GM19328 (cell line): ENCODE measurements at regions not wholly inside any gene's neighbourhood (a gene's known extent, or its start where the extent isn't known, plus 50 kb on each side); places are given as distances from the start of the nearest gene placed in this dataset.
"Not testable (repeated sequence)": the region's sequence is repeated elsewhere in the genome, so short reads cannot be mapped to it uniquely, and the experiment has no call there.

Experiments
- ATAC-seq: cut with Tn5 transposase; IDR thresholded peaks from one replicate; pipeline ENCODE4 v1.9.1; 2021; ENCODE audit warnings: mild to moderate bottlenecking, moderate library complexity; ENCODE audit not compliant: unreplicated experiment

DNA sequence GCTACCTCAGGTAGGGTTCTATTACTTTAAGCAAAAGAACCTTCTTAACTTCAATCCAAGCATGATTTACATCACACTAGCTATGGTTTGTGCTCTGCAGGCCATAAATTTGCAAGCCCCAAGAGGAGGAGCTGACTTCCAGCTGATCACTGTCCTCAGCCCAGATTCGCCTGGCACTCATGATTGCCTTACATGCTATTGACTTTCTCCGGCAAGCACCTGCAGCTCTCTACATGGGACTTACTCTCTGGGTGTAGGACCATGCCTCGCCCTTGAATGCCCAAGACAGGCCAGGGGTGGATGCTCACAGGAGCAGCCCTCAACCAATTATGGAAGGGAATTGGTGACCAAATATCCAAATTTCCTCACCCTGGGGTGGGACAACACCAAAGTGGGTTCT is 99.8 kb downstream of the ESM1 start:
- ATAC-seq, result no peak

- ATAC-seq, result no peak
Observed at GRCh38 chr5:54884195-54884536, 101.2 kb downstream of the ESM1 start.

DNA sequence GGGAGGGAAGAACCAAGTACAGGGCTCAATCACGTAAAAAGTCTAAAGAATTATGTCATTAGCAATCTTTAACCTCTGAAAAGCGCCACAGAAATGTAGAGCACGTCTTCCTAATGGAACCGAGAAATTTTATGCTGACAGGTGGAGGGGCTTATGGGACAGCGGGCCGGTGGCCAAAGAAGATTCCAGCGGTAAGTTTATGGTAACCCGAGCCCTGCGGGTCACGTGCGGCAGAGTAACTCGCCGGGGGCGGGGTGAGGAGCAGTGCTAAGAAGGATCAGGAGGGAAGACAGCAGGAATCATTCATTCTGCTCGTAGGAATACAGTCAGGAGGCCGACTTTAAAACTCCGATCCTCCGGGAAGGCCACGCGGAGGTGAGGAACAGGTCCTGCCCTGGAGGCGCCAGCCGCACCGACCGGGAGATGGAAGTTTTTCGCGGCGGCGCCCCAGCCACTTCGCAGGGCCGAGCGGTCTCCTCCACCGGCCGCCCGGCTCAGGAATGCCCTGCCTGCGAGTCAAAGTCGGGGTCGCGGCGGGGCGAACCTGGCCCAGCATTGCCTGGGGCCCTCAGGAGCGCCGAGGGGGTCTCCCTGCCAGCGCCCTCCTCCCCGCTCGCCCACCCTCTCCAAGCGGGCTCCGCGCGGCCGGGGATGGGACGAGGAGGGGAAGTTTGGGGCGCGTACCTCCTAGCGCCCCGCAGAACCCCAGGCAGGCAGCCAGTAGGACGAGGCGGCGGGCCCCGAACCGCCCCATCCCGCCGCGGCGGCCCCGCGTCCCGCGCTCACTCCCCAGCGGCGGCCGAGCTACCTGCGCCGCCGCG is 101.8 kb downstream of the ESM1 start:
- no peak for ATAC-seq

DNA sequence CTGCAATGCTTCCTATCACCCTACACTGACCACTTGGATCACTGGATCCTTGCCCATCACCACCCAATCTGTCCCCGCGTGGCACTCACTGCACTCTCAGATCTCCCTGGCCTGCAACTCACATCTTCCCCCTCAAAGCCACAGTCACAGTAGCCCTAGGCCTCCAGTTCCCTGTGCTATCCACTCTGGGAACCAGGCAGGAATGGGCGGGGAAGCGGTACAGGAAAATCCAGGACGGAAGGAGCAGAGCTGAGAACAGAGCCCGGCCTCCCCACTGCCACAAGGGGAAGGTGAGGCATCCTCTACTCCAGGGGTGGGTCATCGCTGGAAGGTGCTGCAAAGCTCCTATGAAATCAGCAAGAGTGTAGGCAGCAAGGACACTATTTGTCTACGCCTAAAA is 102.6 kb downstream of the ESM1 start:
- no peak for ATAC-seq

DNA sequence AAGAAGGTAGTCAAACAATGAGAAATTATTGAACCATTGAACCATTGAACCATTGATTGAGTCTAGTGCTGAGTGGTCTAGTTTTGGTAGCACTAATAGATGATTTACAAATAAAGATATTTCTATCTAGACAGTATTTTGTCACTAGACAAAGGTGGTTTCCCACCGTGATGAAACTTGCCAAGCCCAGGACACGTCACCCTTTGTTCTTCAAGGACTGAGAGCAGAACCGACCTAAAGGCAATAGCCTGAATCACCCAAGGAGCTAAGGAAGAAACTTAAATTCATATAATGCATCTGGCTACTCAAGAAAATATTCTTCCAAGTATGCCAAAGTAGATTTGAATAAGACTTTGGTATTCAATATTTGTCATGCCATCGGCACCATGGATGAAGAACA is 103.3 kb downstream of the ESM1 start:
- no peak for ATAC-seq

GRCh38 chr5:54881286-54882005 is 103.9 kb downstream of the ESM1 start:
- no peak for ATAC-seq

GRCh38 chr5:54876976-54877375 is 108.4 kb downstream of the ESM1 start:
- ATAC-seq, result no peak

DNA sequence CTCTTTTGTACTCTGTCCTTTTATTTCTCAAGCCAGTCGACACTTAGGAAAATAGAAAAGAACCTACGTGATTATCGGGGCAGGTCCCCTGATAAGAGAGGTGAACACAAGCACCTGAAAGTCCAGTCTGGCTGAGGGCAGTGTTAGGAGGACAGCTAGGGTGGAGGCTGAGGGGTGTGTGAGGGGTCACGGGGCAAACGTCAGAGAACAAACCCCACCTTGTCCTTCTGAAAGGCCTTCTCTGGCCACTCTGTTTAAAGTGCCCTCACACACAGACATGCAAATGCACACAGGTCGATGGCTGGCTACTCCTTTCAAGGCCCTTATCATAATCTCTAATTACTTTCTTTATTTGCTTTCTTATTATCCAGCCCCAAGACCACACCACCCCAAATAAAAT is 108.8 kb downstream of the ESM1 start:
- ATAC-seq, result no peak

DNA sequence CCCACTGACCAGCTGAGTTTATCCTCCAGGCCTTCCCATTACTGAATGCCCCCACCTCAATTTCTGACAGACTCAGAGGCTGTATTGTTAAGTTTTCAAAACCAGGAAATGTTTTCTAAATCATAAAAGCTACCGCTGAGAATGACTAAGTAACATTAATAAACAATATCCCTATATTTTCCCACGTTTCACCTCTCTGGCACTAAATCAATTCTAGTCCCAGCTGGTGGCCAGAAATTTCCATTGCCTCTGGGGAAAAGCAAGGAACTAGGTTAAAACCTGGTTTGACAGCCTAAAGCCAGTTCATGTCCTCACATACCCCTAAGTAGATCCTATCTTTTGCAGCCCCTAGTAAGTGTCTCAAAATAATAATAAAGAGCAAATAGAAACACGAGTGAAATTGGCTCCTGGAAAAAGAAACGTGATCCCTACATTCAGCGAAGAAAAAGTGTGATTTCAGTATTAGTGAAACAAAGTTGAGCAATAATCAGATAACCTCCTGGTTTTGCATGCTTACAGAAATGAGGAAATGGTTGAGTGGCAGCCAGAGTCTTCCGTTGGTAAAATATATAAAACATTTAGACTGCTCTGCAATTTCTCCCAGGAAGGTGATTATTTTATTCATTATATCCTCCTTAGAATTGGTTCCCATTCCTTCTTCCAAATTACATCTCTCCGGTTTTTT is 110.9 kb downstream of the ESM1 start:
- ATAC-seq, result no peak

GRCh38 chr5:54873691-54874090 is 111.7 kb downstream of the ESM1 start:
- no peak for ATAC-seq

DNA sequence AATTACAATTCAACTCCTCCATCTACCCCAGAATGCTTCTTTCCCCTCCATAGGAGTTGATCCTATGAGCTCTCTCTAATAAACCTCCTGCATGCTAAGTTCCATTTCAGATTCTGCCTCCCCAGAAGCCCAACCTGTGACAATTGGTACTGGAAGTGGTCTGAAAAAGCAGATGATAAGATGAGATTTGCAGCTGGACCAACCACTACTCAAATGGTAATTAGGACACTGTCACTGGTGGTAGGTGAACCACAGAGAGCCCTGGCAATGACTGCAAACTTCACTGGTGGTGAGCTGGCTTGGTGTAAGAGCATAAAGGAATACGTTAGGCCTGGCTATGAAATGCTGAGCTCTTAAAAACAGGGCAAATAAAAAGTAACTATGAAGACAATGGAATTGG is 112.6 kb downstream of the ESM1 start:
- no peak for ATAC-seq

DNA sequence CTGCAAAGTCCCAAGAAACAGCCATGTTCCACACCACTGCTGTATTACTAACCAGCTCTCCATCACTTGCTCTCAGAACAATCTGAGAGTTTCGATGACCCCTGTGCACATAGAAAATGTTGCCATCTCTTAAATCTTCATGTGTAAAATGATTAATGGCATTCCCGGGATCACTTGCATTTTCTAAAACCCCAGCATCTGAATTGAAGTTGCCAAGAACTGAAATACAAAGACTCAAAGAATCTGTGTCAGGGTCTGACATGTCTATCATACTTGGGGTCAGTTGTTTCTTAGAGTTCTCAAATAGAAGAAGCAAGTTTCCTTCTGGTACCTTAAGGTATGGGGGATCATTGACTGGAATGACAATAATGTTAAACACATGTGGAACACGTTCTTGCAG is 115.1 kb downstream of the ESM1 start:
- ATAC-seq, result no peak

DNA sequence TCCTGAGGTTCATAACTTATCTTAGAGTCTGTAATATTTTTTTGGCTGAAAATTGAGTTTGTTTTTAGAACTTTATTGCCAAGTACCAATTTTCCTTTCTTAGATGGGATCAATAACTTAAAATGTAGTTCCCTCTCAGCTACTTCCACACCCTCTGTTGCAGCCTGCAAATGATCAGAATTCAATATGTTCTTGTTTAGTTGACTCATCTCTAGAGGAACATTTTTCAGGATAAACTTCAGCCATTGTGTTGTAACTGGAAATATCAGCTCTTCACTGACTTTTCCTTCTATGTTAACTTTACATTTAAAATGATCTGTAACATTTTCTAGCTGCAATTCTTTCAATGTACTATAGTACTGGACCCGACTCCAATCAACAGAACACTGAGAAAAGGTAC is 115.7 kb downstream of the ESM1 start:
- ATAC-seq, result no peak

DNA sequence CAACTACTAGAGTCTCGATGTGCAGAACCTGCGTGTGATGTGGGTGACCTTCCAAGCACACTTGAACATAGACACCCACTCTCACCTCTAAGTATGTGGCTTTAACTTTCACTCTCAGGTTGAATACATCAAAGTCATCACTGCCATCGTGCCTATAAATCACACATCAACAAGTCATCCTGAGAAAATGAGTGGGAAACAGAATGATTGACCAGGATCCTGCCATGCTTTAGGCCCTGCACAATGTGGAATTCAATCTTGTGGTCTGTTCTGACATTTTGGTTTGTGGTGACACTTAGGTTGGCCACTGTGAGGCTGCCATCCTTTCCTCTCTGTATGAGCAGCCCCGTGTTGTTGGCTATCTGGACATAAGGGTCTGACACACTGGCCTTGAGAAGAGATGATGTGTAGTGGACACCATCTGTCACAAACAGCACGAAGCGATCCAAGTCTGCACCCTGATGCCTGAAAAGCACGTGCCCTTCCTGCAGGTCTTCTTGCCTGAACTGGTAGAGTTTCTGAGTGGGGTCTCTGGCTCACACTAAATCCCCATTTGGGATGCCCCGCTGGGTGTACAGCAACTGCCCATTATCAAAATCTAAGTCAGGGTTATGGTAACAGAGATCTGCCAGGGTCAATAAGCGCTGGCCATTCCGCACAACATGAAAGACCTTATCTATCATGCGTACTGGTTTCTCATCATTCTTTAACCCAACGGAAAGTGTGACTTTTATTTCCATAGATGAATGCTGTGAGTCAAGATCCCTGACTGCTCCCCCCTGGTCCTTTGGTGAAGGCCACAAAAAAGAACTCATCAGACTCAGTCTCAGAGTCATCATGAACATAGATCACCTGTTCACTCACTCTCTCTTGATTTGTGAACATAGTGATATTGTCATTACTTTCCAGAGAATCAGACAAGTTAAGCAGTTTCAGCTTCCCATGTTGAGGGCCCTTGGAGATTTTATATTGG is 116.6 kb downstream of the ESM1 start:
- no peak for ATAC-seq

- no peak for ATAC-seq
Observed at GRCh38 chr5:54867310-54867944, 118.0 kb downstream of the ESM1 start.

DNA sequence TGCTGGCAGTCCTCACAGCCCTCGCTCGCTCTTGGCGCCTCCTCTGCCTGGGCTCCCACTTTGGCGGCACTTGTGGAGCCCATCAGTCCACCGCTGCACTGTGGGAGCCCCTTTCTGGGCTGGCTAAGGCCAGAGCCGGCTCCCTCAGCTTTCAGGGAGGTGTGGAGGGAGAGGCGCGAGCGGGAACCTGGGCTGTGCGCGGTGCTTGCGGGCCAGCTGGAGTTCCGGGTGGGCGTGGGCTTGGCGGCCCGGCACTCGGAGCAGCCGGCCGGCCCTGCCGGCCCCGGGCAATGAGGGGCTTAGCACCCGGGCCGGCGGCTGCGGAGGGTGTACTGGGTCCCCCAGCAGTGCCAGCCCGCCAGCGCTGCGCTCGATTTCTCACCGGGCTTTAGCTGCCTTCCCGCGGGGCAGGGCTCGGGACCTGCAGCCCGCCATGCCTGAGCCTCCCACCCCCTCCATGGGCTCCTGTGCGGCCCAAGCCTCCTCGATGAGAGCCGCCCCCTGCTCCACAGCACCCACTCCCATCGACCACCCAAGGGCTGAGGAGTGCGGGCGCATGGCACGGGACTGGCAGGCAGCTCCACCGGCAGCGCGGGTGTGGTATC is 120.4 kb downstream of the ESM1 start:
- ATAC-seq, result not testable (repeated sequence)

GRCh38 chr5:54862036-54862435 is 123.4 kb downstream of the ESM1 start:
- no peak for ATAC-seq

- ATAC-seq, result no peak
Observed at GRCh38 chr5:54861212-54861894, 124.0 kb downstream of the ESM1 start.

GRCh38 chr5:54860321-54860720 is 125.1 kb downstream of the ESM1 start:
- no peak for ATAC-seq
